ENCODE measurements at regions not wholly inside any gene's neighbourhood (a gene's known extent, or its start where the extent isn't known, plus 50 kb on each side); places are given as distances from the start of the nearest gene placed in this dataset.

GRCh38 chr7:124497176-124497575 lies 268.4 kb downstream of the GPR37 start:
- TF ChIP-seq POLR2A (IDR thresholded peaks at IDR 0.05; ENCODE audit: low read depth, low read length) (no peak), TAF1 (IDR thresholded peaks at IDR 0.05; ENCODE audit: low read depth, low read length) (no peak), POLR2AphosphoS5 (IDR thresholded peaks at IDR 0.05; ENCODE audit: low read depth, low read length) (no peak), SPI1 (IDR thresholded peaks at IDR 0.05; ENCODE audit: low read depth, low read length) (no peak), POU2F2 (IDR thresholded peaks at IDR 0.05; ENCODE audit: low read depth, low read length) (no peak), PAX5 (IDR thresholded peaks at IDR 0.05; ENCODE audit: insufficient read depth, low read length, severe bottlenecking) (no peak)
